ENCODE measurements at regions not wholly inside any gene's neighbourhood (a gene's known extent, or its start where the extent isn't known, plus 50 kb on each side); places are given as distances from the start of the nearest gene placed in this dataset.

- TF ChIP-seq, protein P1, sequence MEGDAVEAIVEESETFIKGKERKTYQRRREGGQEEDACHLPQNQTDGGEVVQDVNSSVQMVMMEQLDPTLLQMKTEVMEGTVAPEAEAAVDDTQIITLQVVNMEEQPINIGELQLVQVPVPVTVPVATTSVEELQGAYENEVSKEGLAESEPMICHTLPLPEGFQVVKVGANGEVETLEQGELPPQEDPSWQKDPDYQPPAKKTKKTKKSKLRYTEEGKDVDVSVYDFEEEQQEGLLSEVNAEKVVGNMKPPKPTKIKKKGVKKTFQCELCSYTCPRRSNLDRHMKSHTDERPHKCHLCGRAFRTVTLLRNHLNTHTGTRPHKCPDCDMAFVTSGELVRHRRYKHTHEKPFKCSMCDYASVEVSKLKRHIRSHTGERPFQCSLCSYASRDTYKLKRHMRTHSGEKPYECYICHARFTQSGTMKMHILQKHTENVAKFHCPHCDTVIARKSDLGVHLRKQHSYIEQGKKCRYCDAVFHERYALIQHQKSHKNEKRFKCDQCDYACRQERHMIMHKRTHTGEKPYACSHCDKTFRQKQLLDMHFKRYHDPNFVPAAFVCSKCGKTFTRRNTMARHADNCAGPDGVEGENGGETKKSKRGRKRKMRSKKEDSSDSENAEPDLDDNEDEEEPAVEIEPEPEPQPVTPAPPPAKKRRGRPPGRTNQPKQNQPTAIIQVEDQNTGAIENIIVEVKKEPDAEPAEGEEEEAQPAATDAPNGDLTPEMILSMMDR (IDR thresholded peaks at IDR 0.05; ENCODE audit: low read depth, low read length), result no peak
- H3K27me3 ChIP-seq (ENCODE audit: control insufficient read depth, insufficient read depth, low read length), result no peaks in the 10 kb centered on the region
- H3K9me3 ChIP-seq (ENCODE audit: control insufficient read depth, insufficient read depth, low read length), result no peaks in the 10 kb centered on the region
- no peak for DNase-seq (ENCODE audit: low read depth, low spot score)
- no peak overlapping the region for H3K27ac ChIP-seq (ENCODE audit: low read depth, low read length)
- H3K4me3 ChIP-seq (ENCODE audit: low read depth, low read length), result no peak overlapping the region
- POLR2A ChIA-PET, result no interaction called here
- CTCF ChIA-PET, result no interaction called here
These were observed 582.6 kb upstream of the TENM4 start for GRCh38 chr11:80023386-80023785.

GRCh38 chr11:80010536-80010935 is 569.7 kb upstream of the TENM4 start:
- H3K9me3 ChIP-seq (ENCODE audit: control insufficient read depth, insufficient read depth, low read length), result no peaks in the 10 kb centered on the region
- TF ChIP-seq, protein P1 (IDR thresholded peaks at IDR 0.05; ENCODE audit: low read depth, low read length), result no peak
- no peaks in the 10 kb centered on the region for H3K27me3 ChIP-seq (ENCODE audit: control insufficient read depth, insufficient read depth, low read length)
- ChIA-PET POLR2A (no interaction called here), CTCF (no interaction called here)
- no peak overlapping the region for H3K4me3 ChIP-seq (ENCODE audit: low read depth, low read length)
- no peak overlapping the region for H3K27ac ChIP-seq (ENCODE audit: low read depth, low read length)
- no peak for DNase-seq (ENCODE audit: low read depth, low spot score)

- no peaks in the 10 kb centered on the region for H3K9me3 ChIP-seq (ENCODE audit: control insufficient read depth, insufficient read depth, low read length)
- H3K27me3 ChIP-seq (ENCODE audit: control insufficient read depth, insufficient read depth, low read length), result no peaks in the 10 kb centered on the region
- no peak overlapping the region for H3K4me3 ChIP-seq (ENCODE audit: low read depth, low read length)
- TF ChIP-seq, protein P1 (IDR thresholded peaks at IDR 0.05; ENCODE audit: low read depth, low read length), result no peak
- ChIA-PET CTCF (no interaction called here), POLR2A (no interaction called here)
- no peak for DNase-seq (ENCODE audit: low read depth, low spot score)
- H3K27ac ChIP-seq (ENCODE audit: low read depth, low read length), result no peak overlapping the region
These were observed 568.3 kb upstream of the TENM4 start for GRCh38 chr11:80009081-80009480.

DNA sequence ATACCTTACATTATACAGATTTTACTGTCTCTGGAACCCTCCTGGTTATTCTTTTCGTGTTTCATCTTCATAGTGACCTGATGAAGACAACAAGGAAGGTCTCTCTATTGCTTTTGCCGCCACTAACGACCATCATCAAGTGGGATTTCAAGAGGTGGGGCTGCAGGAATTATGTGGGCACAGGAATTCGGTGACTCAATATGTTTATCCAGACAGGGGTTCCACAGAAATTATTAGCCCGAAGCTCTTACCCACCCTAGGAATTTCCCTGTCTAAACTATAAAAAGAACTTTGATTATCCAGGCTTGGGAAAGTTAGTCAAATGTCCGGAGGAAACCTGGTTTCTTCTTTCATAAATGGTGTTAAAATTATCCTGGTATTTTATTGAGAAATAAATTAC is 566.8 kb upstream of the TENM4 start:
- CTCF ChIA-PET, result no interaction called here
- no peak overlapping the region for H3K27ac ChIP-seq (ENCODE audit: low read depth, low read length)
- TF ChIP-seq, protein P1 (IDR thresholded peaks at IDR 0.05; ENCODE audit: low read depth, low read length), result no peak
- no peak for DNase-seq (ENCODE audit: low read depth, low spot score)
- POLR2A ChIA-PET, result no interaction called here
- no peaks in the 10 kb centered on the region for H3K9me3 ChIP-seq (ENCODE audit: control insufficient read depth, insufficient read depth, low read length)
- H3K27me3 ChIP-seq (ENCODE audit: control insufficient read depth, insufficient read depth, low read length), result no peaks in the 10 kb centered on the region
- no peak overlapping the region for H3K4me3 ChIP-seq (ENCODE audit: low read depth, low read length)

- TF ChIP-seq, protein P1 (IDR thresholded peaks at IDR 0.05; ENCODE audit: low read depth, low read length), result no peak
- ChIA-PET POLR2A (interaction anchor here (0.6 kb wide), 1 partner anchor 93 kb away, joined by 4 read pairs; no protein-coding TSS in a partner anchor), CTCF (no interaction called here)
- no peak for DNase-seq (ENCODE audit: low read depth, low spot score)
- Histone ChIP-seq H3K4me3 (ENCODE audit: low read depth, low read length) (no peak overlapping the region), H3K27ac (ENCODE audit: low read depth, low read length) (no peak overlapping the region), H3K9me3 (ENCODE audit: control insufficient read depth, insufficient read depth, low read length) (no peaks in the 10 kb centered on the region), H3K27me3 (ENCODE audit: control insufficient read depth, insufficient read depth, low read length) (peaks cover 3% of the 10 kb centered on the region)
These were observed 549.3 kb upstream of the TENM4 start for GRCh38 chr11:79990141-79990540.
